GM19328 (cell line): ENCODE measurements at regions not wholly inside any gene's neighbourhood (a gene's known extent, or its start where the extent isn't known, plus 50 kb on each side); places are given as distances from the start of the nearest gene placed in this dataset.

Source experiments
- ATAC-seq: cut with Tn5 transposase; IDR thresholded peaks from one replicate; pipeline ENCODE4 v1.9.1; 2021; ENCODE audit warnings: mild to moderate bottlenecking, moderate library complexity; ENCODE audit not compliant: unreplicated experiment

GRCh38 chr3:194278186-194278845, 72.8 kb downstream of the CPN2 start:
- no peak for ATAC-seq

DNA sequence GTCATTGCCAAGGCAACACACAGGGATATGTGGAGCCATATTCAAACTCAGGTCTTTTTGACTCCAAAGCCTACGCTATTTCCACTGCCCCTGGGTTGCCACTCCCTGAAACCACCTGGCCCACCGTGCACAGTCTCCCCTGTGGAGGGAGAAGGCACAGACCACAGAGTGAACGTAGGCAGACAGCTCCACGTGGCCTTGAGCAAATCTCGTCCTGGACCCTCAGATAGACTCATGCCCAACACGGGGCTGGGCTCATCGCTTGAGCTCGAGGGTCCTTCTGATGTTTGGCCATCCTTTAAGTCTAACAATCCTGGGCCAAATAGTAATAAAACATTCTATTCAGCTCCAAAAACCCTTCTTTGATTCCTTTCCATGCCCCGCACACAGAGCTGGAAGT, 72.0 kb downstream of the CPN2 start:
- no peak for ATAC-seq

DNA sequence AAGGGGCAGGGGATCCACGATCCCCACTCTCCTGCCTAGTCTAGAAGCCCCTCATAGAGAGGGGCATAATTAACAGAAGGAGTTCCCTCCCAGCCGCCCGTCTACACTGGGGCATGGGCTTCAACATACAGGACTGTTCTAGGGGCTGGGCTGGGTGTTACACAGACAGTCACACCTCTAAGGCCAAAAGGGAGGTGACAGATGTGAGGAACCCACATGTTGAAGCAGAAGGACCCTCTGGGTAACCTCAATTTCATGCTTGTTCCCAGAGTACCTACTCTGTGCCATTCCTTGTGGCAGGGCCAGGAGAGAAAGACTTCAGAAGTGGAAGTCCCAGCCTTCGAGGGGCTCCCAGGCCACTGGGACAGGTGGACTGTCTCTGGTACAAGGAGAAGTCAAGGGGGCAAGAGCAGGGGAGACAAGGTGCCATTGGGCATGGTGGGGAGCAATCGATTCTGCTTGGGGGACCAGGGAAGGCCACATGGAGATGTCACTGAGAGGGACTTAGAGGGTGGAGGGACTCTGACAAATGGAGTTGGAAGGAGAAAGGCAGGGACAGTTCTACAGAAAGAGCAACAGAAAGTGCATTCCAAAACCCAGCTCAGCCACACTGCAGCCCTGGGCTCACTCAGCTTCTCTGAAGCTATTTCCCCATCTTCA, 71.3 kb downstream of the CPN2 start:
- no peak for ATAC-seq

DNA sequence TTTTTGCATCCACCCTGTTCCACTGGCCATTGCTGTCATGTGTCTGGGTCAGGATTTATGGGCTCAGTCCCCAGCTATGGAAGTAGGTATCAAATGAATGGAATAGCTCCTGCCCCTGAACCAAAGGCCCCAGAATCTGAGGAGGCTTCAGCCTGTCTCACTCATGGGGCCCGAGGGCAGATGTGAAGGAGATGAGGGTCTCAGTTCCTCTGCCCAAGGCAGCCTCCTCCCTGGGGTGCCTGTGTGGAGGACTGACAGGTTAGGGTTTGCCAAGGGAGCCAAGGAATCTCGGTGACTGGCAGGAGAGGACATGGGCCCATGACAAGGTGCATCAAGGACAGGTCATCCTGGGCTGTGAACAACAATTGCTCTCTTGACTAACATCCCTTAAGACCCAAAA, 70.4 kb downstream of the CPN2 start:
- ATAC-seq: no peak

DNA sequence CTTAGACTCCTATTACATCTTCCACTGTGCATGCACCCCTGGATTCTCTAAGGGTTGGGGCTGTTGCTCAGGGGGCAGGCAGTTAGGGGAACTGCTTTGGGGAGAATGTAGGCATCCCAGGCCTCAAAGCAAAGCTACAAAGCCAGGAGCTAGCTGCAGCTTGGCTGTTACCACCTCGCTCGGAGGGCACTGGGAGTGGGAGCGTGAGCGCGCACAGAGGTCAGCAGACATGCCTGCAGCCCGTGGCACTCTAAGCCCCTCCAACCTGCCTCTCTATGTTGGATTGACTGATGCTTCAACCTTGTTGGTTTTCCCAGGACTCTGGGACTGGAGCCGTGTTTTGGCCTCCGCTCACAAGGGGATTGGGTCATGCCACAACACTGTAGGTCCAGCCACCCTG, 69.8 kb downstream of the CPN2 start:
- ATAC-seq: no peak

GRCh38 chr3:194281766-194282165, 69.4 kb downstream of the CPN2 start:
- no peak for ATAC-seq

DNA sequence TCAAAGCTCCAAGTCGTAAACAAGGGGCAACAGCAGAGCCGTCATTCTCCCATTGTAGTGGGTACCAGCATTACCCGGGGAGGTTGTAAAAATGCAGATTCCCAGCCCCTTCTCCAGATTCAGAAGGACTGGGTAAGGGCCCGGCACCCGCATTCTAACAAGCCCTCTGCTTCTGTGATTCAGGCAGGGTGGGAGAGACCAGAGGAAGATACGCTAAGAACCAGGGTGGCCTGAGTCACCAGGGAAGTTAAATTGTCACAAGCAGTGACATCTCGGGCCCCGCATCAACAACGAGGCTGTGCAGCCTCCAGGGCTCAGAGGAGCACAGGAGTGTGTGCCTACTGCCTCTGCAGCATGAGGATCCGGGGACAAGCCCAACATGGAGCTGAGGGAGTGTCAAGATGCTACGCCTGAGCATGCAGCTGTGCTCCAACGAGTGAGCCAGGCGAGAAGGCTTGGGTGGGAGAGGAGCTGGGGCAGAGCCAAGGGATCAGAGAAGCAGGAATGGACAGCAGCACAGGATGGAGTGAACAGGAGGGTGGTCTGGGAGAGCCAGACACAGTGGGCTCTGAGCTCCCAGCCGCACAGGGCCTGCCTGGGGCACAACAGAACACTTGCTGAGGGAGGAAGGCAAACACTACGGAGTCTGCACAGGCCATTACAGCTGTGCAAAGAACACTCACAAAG, 68.5 kb downstream of the CPN2 start:
- ATAC-seq: no peak

GRCh38 chr3:194283221-194284006, 67.7 kb downstream of the CPN2 start:
- ATAC-seq: no peak

DNA sequence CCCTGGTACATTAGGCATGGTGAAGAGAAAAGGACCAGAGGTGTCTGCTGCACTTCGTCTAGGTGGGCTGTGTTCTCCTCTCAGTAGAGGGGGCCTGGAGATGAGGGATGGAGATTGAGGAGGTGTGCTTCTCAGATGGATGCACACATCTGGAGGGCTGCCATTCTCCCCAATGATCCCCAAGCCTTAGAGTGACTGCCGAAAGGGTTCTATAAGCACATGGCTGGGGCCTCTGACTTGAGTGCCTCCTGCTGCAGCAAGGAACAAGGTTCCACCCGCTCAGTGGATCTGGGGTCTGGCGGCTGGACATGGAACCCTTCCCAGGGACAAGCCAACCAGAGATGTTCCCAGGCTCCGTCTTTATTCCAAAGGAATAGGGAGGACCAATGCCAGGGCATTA, 66.8 kb downstream of the CPN2 start:
- ATAC-seq: no peak

DNA sequence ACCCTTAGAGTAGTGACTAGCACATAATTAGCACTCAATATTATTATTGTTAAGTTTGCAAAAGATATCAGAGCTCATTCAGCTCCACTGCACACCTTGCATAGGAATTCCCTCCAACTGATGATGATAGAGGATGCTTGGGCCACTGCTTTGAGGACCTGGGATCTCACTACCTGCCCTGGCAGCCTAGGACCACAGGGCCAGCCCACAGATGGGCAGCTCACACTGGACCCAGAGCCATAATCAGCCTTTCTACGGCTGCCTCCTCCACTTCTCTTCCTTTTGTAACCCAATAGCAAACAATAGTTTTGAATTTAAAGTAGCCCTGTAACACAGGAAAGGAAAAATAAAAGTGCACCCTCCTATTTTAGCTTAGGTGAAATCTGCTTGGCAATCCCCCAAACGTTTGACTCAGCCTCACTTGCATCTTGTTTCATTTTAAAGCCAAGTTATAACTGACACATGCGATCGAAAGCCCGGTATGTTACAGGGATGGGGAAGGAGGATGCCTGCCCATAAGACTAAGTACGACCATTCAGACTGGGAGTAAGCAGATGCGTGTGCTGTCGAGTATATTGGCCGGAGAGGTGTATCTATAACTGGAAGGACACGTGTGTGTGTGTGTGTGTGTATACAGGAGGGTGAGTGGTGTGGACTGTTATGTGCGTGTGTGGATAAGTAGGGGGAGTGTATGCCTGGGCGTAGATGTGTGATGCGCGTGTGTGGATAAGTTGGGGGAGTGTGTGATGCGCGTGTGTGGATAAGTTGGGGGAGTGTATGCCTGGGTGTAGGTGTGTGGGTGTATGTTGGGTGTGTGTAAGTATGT, 65.9 kb downstream of the CPN2 start:
- ATAC-seq: no peak

GRCh38 chr3:194285850-194286197, 65.3 kb downstream of the CPN2 start:
- ATAC-seq: no peak

GRCh38 chr3:194286375-194287146, 64.6 kb downstream of the CPN2 start:
- no peak for ATAC-seq

GRCh38 chr3:194287374-194287773, 63.8 kb downstream of the CPN2 start:
- ATAC-seq: no peak

- no peak for ATAC-seq
Observed at GRCh38 chr3:194287977-194288706, 63.0 kb downstream of the CPN2 start.
